Astrocyte of the cerebellum (primary cell): ENCODE measurements at regions not wholly inside any gene's neighbourhood (a gene's known extent, or its start where the extent isn't known, plus 50 kb on each side); places are given as distances from the start of the nearest gene placed in this dataset.

Experiments used
- DNase-seq: peaks from one replicate; pipeline ENCODE4 v3.0.0-alpha.2; 2011; ENCODE audit warnings: low read depth
- H3K4me3 ChIP-seq: 2 replicates; pipeline ENCODE4 v1.5.1; 2011; ENCODE audit warnings: mild to moderate bottlenecking, low read depth, low read length, moderate library complexity
- CTCF ChIP-seq: IDR thresholded peaks from 2 replicates; pipeline ENCODE4 v1.5.1; 2012; ENCODE audit warnings: low read length, low read depth, moderate library complexity, mild to moderate bottlenecking; ENCODE audit errors: missing control alignments
- in situ Hi-C: cut with HindIII; loops from 2 replicates; pipeline ENCODE4 v1.10.0; 2017; ENCODE audit warnings: low sequenced_read_pairs

- DNase-seq = no peak
- H3K4me3 ChIP-seq = no peak overlapping the region
- in situ Hi-C loops = no loop called here
- no peak for TF ChIP-seq CTCF
These were observed 129.7 kb downstream of the ADRA2A start for GRCh38 chr10:111206521-111206920.

- in situ Hi-C loops = no loop called here
- TF ChIP-seq CTCF = no peak
- no peak overlapping the region for H3K4me3 ChIP-seq
- no peak for DNase-seq
These were observed 130.7 kb downstream of the ADRA2A start for GRCh38 chr10:111207500-111207899.

GRCh38 chr10:111208951-111209350 is 132.1 kb downstream of the ADRA2A start:
- in situ Hi-C loops = no loop called here
- no peak for TF ChIP-seq CTCF
- DNase-seq = no peak
- no peak overlapping the region for H3K4me3 ChIP-seq

- no peak for DNase-seq
- in situ Hi-C loops = no loop called here
- no peak overlapping the region for H3K4me3 ChIP-seq
- no peak for TF ChIP-seq CTCF
These were observed 132.9 kb downstream of the ADRA2A start for GRCh38 chr10:111209692-111210091.

- in situ Hi-C loops = no loop called here
- H3K4me3 ChIP-seq = no peak overlapping the region
- DNase-seq = no peak
- TF ChIP-seq CTCF = no peak
These were observed 134.4 kb downstream of the ADRA2A start for GRCh38 chr10:111211241-111211640.

GRCh38 chr10:111211706-111212105 is 134.9 kb downstream of the ADRA2A start:
- DNase-seq = no peak
- in situ Hi-C loops = no loop called here
- no peak overlapping the region for H3K4me3 ChIP-seq

More at GRCh38 chr10:111211706-111212105, 134.9 kb downstream of the ADRA2A start:
- no peak for TF ChIP-seq CTCF
